GM21723 (cell line): ENCODE measurements at regions not wholly inside any gene's neighbourhood (a gene's known extent, or its start where the extent isn't known, plus 50 kb on each side); places are given as distances from the start of the nearest gene placed in this dataset.
"Not testable (repeated sequence)": the region's sequence is repeated elsewhere in the genome, so short reads cannot be mapped to it uniquely, and the experiment has no call there.

ENCODE experiments used
- ATAC-seq: cut with Tn5 transposase; IDR thresholded peaks from one replicate; pipeline ENCODE4 v1.9.1; 2021; ENCODE audit warnings: mild to moderate bottlenecking, moderate library complexity; ENCODE audit not compliant: unreplicated experiment

- ATAC-seq, result no peak
Measured at GRCh38 chr18:78871618-78872017, 108.0 kb upstream of the SALL3 start.

- ATAC-seq, result no peak
Measured at GRCh38 chr18:78873926-78874500, 105.6 kb upstream of the SALL3 start.

GRCh38 chr18:78875016-78875777 is 104.4 kb upstream of the SALL3 start:
- no peak for ATAC-seq

- no peak for ATAC-seq
Measured at GRCh38 chr18:78875778-78876650, 103.6 kb upstream of the SALL3 start.

- ATAC-seq, result no peak
Measured at GRCh38 chr18:78876868-78877267, 102.8 kb upstream of the SALL3 start.

- ATAC-seq, result no peak
Measured at GRCh38 chr18:78878335-78878734, 101.3 kb upstream of the SALL3 start.

- ATAC-seq, result not testable (repeated sequence)
Measured at GRCh38 chr18:78879072-78879883, 100.3 kb upstream of the SALL3 start.

- no peak for ATAC-seq
Measured at GRCh38 chr18:78882585-78882984, 97.0 kb upstream of the SALL3 start.

GRCh38 chr18:78883501-78883900 is 96.1 kb upstream of the SALL3 start:
- ATAC-seq, result no peak

- no peak for ATAC-seq
Measured at GRCh38 chr18:78884502-78884901, 95.1 kb upstream of the SALL3 start.

- ATAC-seq, result no peak
Measured at GRCh38 chr18:78889250-78889649, 90.4 kb upstream of the SALL3 start.

- no peak for ATAC-seq
Measured at GRCh38 chr18:78890388-78890787, 89.2 kb upstream of the SALL3 start.

GRCh38 chr18:78891185-78891762 is 88.3 kb upstream of the SALL3 start:
- ATAC-seq, result no peak

- ATAC-seq, result no peak
Measured at GRCh38 chr18:78892177-78892576, 87.4 kb upstream of the SALL3 start.

GRCh38 chr18:78892721-78893120 is 86.9 kb upstream of the SALL3 start:
- ATAC-seq, result no peak

GRCh38 chr18:78893281-78894032 is 86.2 kb upstream of the SALL3 start:
- ATAC-seq, result no peak

- ATAC-seq, result no peak
Measured at GRCh38 chr18:78894033-78894305, 85.6 kb upstream of the SALL3 start.

- no peak for ATAC-seq
Measured at GRCh38 chr18:78895207-78896001, 84.2 kb upstream of the SALL3 start.
